IPS-20b (cell line): ENCODE measurements at regions not wholly inside any gene's neighbourhood (a gene's known extent, or its start where the extent isn't known, plus 50 kb on each side); places are given as distances from the start of the nearest gene placed in this dataset.
"Not testable (repeated sequence)": the region's sequence is repeated elsewhere in the genome, so short reads cannot be mapped to it uniquely, and the experiment has no call there.

Source experiments
- H3K27ac ChIP-seq: one replicate; pipeline ENCODE4 v1.5.1; 2013; ENCODE audit warnings: low read length
- H3K27me3 ChIP-seq: 2 replicates; pipeline ENCODE4 v1.6.1; 2013; ENCODE audit warnings: mild to moderate bottlenecking, low read length, inconsistent platforms; ENCODE audit not compliant: insufficient read depth
- H3K36me3 ChIP-seq: 2 replicates; pipeline ENCODE4 v1.6.1; 2013; ENCODE audit warnings: low read depth, mild to moderate bottlenecking, inconsistent platforms, low read length, moderate library complexity; ENCODE audit not compliant: insufficient read depth
- H3K4me1 ChIP-seq: 2 replicates; pipeline ENCODE4 v1.6.1; 2013; ENCODE audit warnings: mild to moderate bottlenecking, control low read depth, inconsistent platforms, low read length, moderate library complexity; ENCODE audit not compliant: insufficient read depth
- H3K4me3 ChIP-seq: 2 replicates; pipeline ENCODE4 v1.5.1; 2013; ENCODE audit warnings: mild to moderate bottlenecking, low read length, inconsistent platforms
- H3K9ac ChIP-seq: 2 replicates; pipeline ENCODE4 v1.6.1; 2013; ENCODE audit warnings: low read depth, mild to moderate bottlenecking, inconsistent platforms, low read length, moderate library complexity
- H3K9me3 ChIP-seq: 2 replicates; pipeline ENCODE4 v1.6.1; 2013; ENCODE audit warnings: mild to moderate bottlenecking, low read depth, low read length, inconsistent platforms; ENCODE audit not compliant: insufficient read depth

DNA sequence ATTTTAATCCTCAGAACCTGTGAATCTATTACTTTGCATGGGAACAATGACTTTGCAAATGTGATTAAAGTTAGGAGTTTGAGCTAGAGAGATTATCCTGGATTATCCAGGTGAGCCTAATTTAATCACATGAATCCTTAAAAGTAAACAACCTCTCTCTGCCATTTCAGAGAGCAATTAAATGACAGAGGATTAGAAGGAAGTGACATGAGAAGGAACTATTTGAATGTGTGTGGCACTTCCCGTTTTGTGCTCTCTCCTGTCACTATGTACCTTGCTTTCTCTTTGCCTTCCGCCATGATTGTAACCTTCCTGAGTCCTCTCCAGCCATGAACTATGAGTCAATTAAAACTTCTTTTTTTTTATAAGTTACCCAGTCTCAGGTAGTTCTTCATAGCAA lies 559.2 kb downstream of the PRIM2 start:
- H3K36me3 ChIP-seq, H3K27me3 ChIP-seq, H3K9ac ChIP-seq, H3K27ac ChIP-seq, H3K4me1 ChIP-seq, H3K4me3 ChIP-seq: not testable (repeated sequence)
- peaks cover 10% of the 10 kb centered on the region for H3K9me3 ChIP-seq

GRCh38 chr6:57877729-57878128 lies 560.3 kb downstream of the PRIM2 start:
- not testable (repeated sequence) for H3K4me1 ChIP-seq, H3K9ac ChIP-seq, H3K36me3 ChIP-seq, H3K27ac ChIP-seq, H3K27me3 ChIP-seq, H3K4me3 ChIP-seq, H3K9me3 ChIP-seq

DNA sequence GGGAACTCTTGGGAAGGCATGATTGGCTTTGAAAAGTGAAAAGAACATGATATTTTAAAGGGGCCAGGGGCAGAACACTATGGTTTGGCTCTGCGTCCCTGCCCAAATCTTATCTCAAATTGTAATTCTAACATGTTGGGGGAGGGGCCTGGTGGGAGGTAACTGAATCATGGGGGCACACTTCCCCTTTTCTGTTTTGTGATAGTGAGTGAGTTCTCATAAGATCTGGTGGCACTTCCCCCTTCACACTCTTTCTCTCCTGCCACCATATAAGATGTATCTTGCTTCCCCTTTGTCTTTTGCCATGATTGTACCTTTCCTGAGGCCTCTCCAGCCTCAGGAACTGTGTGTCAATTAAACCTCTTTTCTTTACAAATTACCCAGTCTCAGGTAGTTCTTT lies 561.4 kb downstream of the PRIM2 start:
- not testable (repeated sequence) for H3K4me3 ChIP-seq

DNA sequence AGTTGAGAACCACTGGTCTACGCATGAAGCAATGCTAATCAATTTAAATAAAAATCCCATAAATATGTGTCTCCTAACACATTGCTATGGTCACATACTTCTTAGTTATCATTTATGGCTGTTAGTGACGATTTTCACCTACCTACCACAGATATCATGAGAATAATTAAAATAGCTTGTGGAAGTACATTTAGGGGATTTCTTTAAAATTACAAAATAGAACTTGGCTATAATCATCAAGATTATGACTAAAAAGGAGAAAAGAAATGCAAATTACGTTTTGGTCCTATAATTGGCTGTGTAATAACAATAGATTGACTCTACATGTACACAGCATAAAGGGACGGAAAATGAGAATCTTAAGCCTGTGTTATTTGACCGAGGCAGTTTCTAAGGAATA lies 581.4 kb downstream of the PRIM2 start:
- not testable (repeated sequence) for H3K4me1 ChIP-seq, H3K27me3 ChIP-seq, H3K27ac ChIP-seq, H3K9me3 ChIP-seq, H3K4me3 ChIP-seq, H3K36me3 ChIP-seq, H3K9ac ChIP-seq

More for the DNA sequence above, 561.4 kb downstream of the PRIM2 start:
- H3K4me1 ChIP-seq, H3K27me3 ChIP-seq, H3K27ac ChIP-seq, H3K9ac ChIP-seq, H3K9me3 ChIP-seq, H3K36me3 ChIP-seq: not testable (repeated sequence)

GRCh38 chr6:57900687-57901399 lies 583.4 kb downstream of the PRIM2 start:
- H3K27me3 ChIP-seq, H3K4me3 ChIP-seq, H3K9ac ChIP-seq, H3K4me1 ChIP-seq, H3K9me3 ChIP-seq, H3K27ac ChIP-seq, H3K36me3 ChIP-seq: not testable (repeated sequence)

DNA sequence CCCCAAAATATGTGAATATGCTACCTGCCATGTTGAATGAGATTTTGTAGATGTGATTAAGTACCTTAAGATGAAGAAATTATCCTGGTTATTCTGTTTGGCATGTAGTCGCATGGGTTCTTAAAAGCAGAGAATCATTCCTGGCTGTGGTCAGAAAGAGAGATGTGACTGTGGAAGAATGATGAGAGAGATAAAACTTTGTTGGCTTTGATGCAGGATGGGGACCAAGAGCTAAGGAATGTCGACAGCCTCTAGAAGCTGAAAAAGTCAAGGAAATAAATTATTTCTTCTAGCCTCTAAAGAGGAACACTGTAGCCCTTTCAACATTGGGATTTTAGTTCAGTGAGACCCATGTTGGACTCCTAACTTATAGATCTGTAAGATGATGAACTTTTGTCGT lies 584.0 kb downstream of the PRIM2 start:
- H3K9ac ChIP-seq, H3K4me1 ChIP-seq, H3K36me3 ChIP-seq, H3K27me3 ChIP-seq, H3K9me3 ChIP-seq, H3K4me3 ChIP-seq, H3K27ac ChIP-seq: not testable (repeated sequence)

- not testable (repeated sequence) for H3K9ac ChIP-seq, H3K36me3 ChIP-seq, H3K9me3 ChIP-seq, H3K27me3 ChIP-seq, H3K27ac ChIP-seq, H3K4me1 ChIP-seq, H3K4me3 ChIP-seq
Observed at GRCh38 chr6:57904356-57904755, 586.9 kb downstream of the PRIM2 start.

GRCh38 chr6:57915300-57915699 lies 597.9 kb downstream of the PRIM2 start:
- H3K27me3 ChIP-seq, H3K27ac ChIP-seq, H3K36me3 ChIP-seq, H3K4me1 ChIP-seq, H3K9ac ChIP-seq, H3K9me3 ChIP-seq, H3K4me3 ChIP-seq: not testable (repeated sequence)

DNA sequence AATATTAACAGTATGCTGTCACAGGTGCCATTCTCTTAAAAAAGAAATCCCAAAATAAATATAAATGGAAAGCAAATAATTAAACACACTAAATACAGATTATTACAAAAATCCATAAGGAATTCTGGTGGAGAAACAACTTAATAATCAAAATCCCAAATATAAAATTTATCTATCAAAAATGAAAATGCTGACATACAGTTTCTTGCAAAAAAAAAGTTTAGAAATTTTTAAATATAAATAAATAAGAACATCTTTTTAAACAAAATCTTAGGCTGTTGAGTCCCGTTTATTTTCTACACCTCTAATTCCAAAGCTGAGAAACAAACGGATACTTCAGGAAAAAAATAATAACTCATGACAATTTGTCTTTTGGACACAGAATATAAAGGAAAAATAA lies 625.5 kb downstream of the PRIM2 start:
- H3K9ac ChIP-seq, H3K27me3 ChIP-seq, H3K4me3 ChIP-seq, H3K27ac ChIP-seq, H3K4me1 ChIP-seq, H3K36me3 ChIP-seq, H3K9me3 ChIP-seq: not testable (repeated sequence)

GRCh38 chr6:57946084-57946768 lies 628.8 kb downstream of the PRIM2 start:
- H3K9ac ChIP-seq, H3K27me3 ChIP-seq, H3K9me3 ChIP-seq, H3K4me3 ChIP-seq, H3K36me3 ChIP-seq, H3K27ac ChIP-seq, H3K4me1 ChIP-seq: not testable (repeated sequence)

DNA sequence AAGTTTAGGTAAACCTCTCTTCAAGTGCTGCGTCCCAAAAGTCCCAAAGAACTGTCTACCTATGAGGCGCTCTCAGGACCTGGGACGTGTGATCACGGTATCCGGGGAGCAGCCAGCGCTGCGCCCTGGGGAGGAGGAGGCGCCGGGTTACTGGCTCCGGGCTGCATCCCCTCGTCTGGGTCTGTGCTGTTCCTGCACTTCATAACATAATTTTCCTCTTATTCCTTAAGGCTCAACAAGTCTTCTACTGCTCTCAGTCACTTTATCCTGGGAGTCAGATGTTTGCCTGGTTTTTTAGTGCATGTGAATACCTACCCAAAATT lies 629.3 kb downstream of the PRIM2 start:
- H3K36me3 ChIP-seq, H3K9me3 ChIP-seq, H3K27me3 ChIP-seq, H3K9ac ChIP-seq, H3K4me3 ChIP-seq, H3K27ac ChIP-seq, H3K4me1 ChIP-seq: not testable (repeated sequence)

DNA sequence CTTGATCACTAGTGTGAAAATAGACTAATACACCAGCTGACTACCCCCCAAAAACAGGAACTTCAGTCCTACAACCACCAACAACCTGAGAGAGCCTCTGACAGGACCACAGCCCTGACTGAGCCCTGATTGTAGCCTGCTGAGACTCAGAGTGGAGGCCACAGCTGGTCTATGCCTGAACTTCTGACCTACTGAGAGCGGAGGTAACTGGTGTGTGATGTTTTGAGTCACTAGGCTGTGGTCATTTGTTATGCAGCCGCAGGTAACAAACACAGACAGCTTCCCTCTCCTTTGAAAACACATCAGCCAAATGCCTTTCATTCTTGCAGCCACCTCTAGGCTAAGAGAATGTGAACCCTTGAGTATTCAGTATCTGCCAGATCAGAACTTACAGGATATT lies 631.1 kb downstream of the PRIM2 start:
- H3K9ac ChIP-seq, H3K36me3 ChIP-seq, H3K27ac ChIP-seq, H3K27me3 ChIP-seq, H3K4me1 ChIP-seq, H3K4me3 ChIP-seq, H3K9me3 ChIP-seq: not testable (repeated sequence)
